ENCODE measurements at regions not wholly inside any gene's neighbourhood (a gene's known extent, or its start where the extent isn't known, plus 50 kb on each side); places are given as distances from the start of the nearest gene placed in this dataset.

- TF ChIP-seq CTCF (conservative IDR thresholded peaks at IDR 0.05; ENCODE audit: low read length) (no peak), EZH2phosphoT487 (IDR thresholded peaks at IDR 0.05; ENCODE audit: borderline replicate concordance, low read depth, low read length) (no peak)
Observed at GRCh38 chr10:2963889-2964631, 103.3 kb upstream of the PFKP start.
